B cell (primary cell): ENCODE measurements at regions not wholly inside any gene's neighbourhood (a gene's known extent, or its start where the extent isn't known, plus 50 kb on each side); places are given as distances from the start of the nearest gene placed in this dataset.

Experiments used
- ATAC-seq: fragments of 200-7000 bp; cut with Tn5 transposase; one replicate; pipeline ENCODE4 v1.10.0; 2021; ENCODE audit warnings: low read depth, mild to moderate bottlenecking, moderate number of reproducible peaks, moderate library complexity
- CTCF ChIA-PET: fragments of 350-600 bp; sonication (Branson Sonifier 250); formaldehyde crosslinking; loops from one replicate; lab custom pipeline; 2021; ENCODE audit warnings: antibody characterized with exemption, inconsistent platforms; lab: Charles Lee
- POLR2A ChIA-PET: fragments of 350-600 bp; sonication (Branson Sonifier 250); formaldehyde crosslinking; loops from one replicate; lab custom pipeline; 2021; ENCODE audit warnings: antibody characterized with exemption; lab: Charles Lee
- DNase-seq: peaks from one replicate; pipeline ENCODE4 v3.0.0; 2013
- H2AFZ ChIP-seq: 2 replicates; pipeline ENCODE4 v1.6.1; 2012; ENCODE audit warnings: mild to moderate bottlenecking, low read depth, low read length; ENCODE audit not compliant: insufficient read depth, poor library complexity, severe bottlenecking
- H3K27ac ChIP-seq, 2 donors: 1 replicate in 1 of 2; 2 replicates in 1 of 2; pipeline ENCODE4 v1.5.1; 2012 to 2013; ENCODE audit warnings: low read length in 2 of 2, mild to moderate bottlenecking in 2 of 2, moderate library complexity in 1 of 2
- H3K27me3 ChIP-seq, 4 experiments: fragments of 200-600 bp in 1 of 4; sonication (generic) in 1 of 4; replicated peaks in 1 of 4; 1 replicate in 2 of 4; 2 replicates in 2 of 4; pipeline versions ENCODE4 v1.6.1 to v1.7.0; 2013 to 2016; ENCODE audit warnings: low read length in 3 of 4, mild to moderate bottlenecking in 2 of 4, mixed read lengths in 1 of 4, moderate library complexity in 1 of 4; ENCODE audit not compliant: insufficient read depth in 4 of 4, control insufficient read depth in 3 of 4; ENCODE audit errors: control extremely low read depth in 1 of 4
- H3K36me3 ChIP-seq, 2 experiments: replicated peaks in 1 of 2; 1 replicate in 1 of 2; 2 replicates in 1 of 2; pipeline versions ENCODE4 v1.6.1 to v1.7.1; 2013; ENCODE audit warnings: low read length in 1 of 2; ENCODE audit not compliant: insufficient read depth in 2 of 2, control insufficient read depth in 1 of 2; ENCODE audit errors: control extremely low read depth in 1 of 2, extremely low read depth in 1 of 2
- H3K4me1 ChIP-seq, 2 donors: fragments of 200-600 bp in 1 of 2; sonication (generic) in 1 of 2; 1 replicate in 1 of 2; 2 replicates in 1 of 2; pipeline versions ENCODE4 v1.5.1 to v1.6.1; 2013 to 2017; ENCODE audit warnings: low read length in 2 of 2; ENCODE audit not compliant: control insufficient read depth in 2 of 2, insufficient read depth in 2 of 2
- H3K4me2 ChIP-seq: replicated peaks from 2 replicates; pipeline ENCODE3; 2012; ENCODE audit warnings: mild to moderate bottlenecking, low read depth, low read length; ENCODE audit not compliant: poor library complexity, severe bottlenecking
- H3K4me3 ChIP-seq, 5 experiments: fragments of 200-600 bp in 1 of 5; sonication (generic) in 1 of 5; 1 replicate in 3 of 5; 2 replicates in 2 of 5; pipeline versions ENCODE4 v1.5.1 to v1.7.0; 2011 to 2016; ENCODE audit warnings: low read length in 4 of 5, mild to moderate bottlenecking in 4 of 5, low read depth in 2 of 5, control low read depth in 1 of 5, moderate library complexity in 1 of 5; ENCODE audit not compliant: insufficient read depth in 1 of 5; ENCODE audit errors: control extremely low read depth in 1 of 5, extremely low read depth in 1 of 5
- H3K79me2 ChIP-seq: fragments of 200-600 bp; sonication (generic); one replicate; pipeline ENCODE4 v1.6.0; 2016; ENCODE audit warnings: low read length; ENCODE audit not compliant: control insufficient read depth, insufficient read depth
- H3K9ac ChIP-seq: fragments of 200-600 bp; sonication (generic); 2 replicates; pipeline ENCODE4 v1.6.1; 2017; ENCODE audit warnings: mild to moderate bottlenecking, low read length, moderate library complexity
- H3K9me3 ChIP-seq, 3 donors: one replicate each; pipeline versions ENCODE4 v1.6.1 to v1.7.1; 2013; ENCODE audit warnings: low read length in 2 of 3; ENCODE audit not compliant: control insufficient read depth in 2 of 3, insufficient read depth in 1 of 3; ENCODE audit errors: control extremely low read depth in 1 of 3
- H4K20me1 ChIP-seq: 2 replicates; pipeline ENCODE4 v1.6.0; 2012; ENCODE audit warnings: mild to moderate bottlenecking, low read length; ENCODE audit not compliant: insufficient read depth, control insufficient read depth, poor library complexity, severe bottlenecking
- H3K27ac Mint-ChIP-seq: one replicate; pipeline ENCODE4 v1.8.0; 2021; ENCODE audit warnings: mixed read lengths
- H3K27me3 Mint-ChIP-seq: one replicate; pipeline ENCODE4 v1.8.0; 2021; ENCODE audit warnings: mixed read lengths
- H3K4me1 Mint-ChIP-seq: one replicate; pipeline ENCODE4 v1.8.0; 2021; ENCODE audit warnings: mixed read lengths
- H3K4me3 Mint-ChIP-seq: one replicate; pipeline ENCODE4 v1.8.0; 2021; ENCODE audit warnings: mixed read lengths
- H3K9me3 Mint-ChIP-seq: one replicate; pipeline ENCODE4 v1.8.0; 2022; ENCODE audit warnings: mixed read lengths; ENCODE audit not compliant: insufficient read depth
- CTCF ChIP-seq: fragments of 200-600 bp; IDR thresholded peaks from one replicate; pipeline ENCODE4 v1.8.0; 2022; ENCODE audit warnings: antibody characterized with exemption, mild to moderate bottlenecking
- EZH2 ChIP-seq: IDR thresholded peaks from 2 replicates; pipeline ENCODE4 v1.6.1; 2012; ENCODE audit warnings: borderline replicate concordance, low read depth, mild to moderate bottlenecking, moderate library complexity, low read length; ENCODE audit not compliant: insufficient read depth, poor library complexity, severe bottlenecking
- WGBS: methylation state at CpG from one replicate; pipeline ENCODE4 v1.1.5; 2013; ENCODE audit warnings: missing lambda C conversion rate; ENCODE audit not compliant: insufficient coverage; 5-methylcytosine and 5-hydroxymethylcytosine counted together
- intact Hi-C: fragments of 100-400 bp; cut with micrococcal nuclease; formaldehyde crosslinking; loops from one replicate; pipeline ENCODE4 v1.10.0; 2022

- Histone ChIP-seq H3K36me3 (no peaks in the 10 kb centered on the region), H3K9me3 (peaks cover 0 to 3% (median 0%) of the 10 kb centered on the region in 3 donors), H3K4me1 (no peaks in the 10 kb centered on the region), H2AFZ (no peak overlapping the region), H3K4me2 (no peak overlapping the region), H4K20me1 (no peaks in the 10 kb centered on the region), H3K27me3 (no peaks in the 10 kb centered on the region), H3K79me2 (no peaks in the 10 kb centered on the region), H3K4me3 (no peak overlapping the region), H3K27ac (no peak overlapping the region), H3K9ac (no peak overlapping the region)
- no peak for DNase-seq
- no peak for TF ChIP-seq EZH2
- no peak for TF ChIP-seq CTCF
- Mint-ChIP-seq H3K9me3 (peaks cover 4% of the 10 kb centered on the region), H3K27me3 (no peaks in the 10 kb centered on the region), H3K4me3 (no peak overlapping the region), H3K27ac (no peak overlapping the region), H3K4me1 (no peaks in the 10 kb centered on the region)
- ChIA-PET POLR2A (no interaction called here), CTCF (no interaction called here)
- WGBS, result 100% methylated on average over 3 of the region's 3 CpGs
- intact Hi-C loops, result no loop called here
- ATAC-seq, result no peak
Observed at GRCh38 chr13:105307776-105308175, 1227.7 kb downstream of the EFNB2 start.

- no peak for DNase-seq
- H3K36me3 ChIP-seq, result no peaks in the 10 kb centered on the region
- CTCF ChIA-PET, result no interaction called here
- no peaks in the 10 kb centered on the region for H4K20me1 ChIP-seq
- H3K4me2 ChIP-seq, result no peak overlapping the region
- no peak overlapping the region for H2AFZ ChIP-seq
- no peaks in the 10 kb centered on the region for H3K27me3 ChIP-seq
- no peak for ATAC-seq
- no peak overlapping the region for H3K27ac ChIP-seq
- H3K9me3 ChIP-seq, result peaks cover 0 to 3% (median 0%) of the 10 kb centered on the region in 3 donors
- no peaks in the 10 kb centered on the region for H3K27me3 Mint-ChIP-seq
- H3K9ac ChIP-seq, result no peak overlapping the region
- H3K9me3 Mint-ChIP-seq, result peaks cover 4% of the 10 kb centered on the region
- H3K79me2 ChIP-seq, result no peaks in the 10 kb centered on the region
- no peak overlapping the region for H3K4me3 ChIP-seq
- no peak overlapping the region for H3K4me3 Mint-ChIP-seq
- intact Hi-C loops, result no loop called here
- H3K27ac Mint-ChIP-seq, result no peak overlapping the region
- no peak for TF ChIP-seq EZH2
- TF ChIP-seq CTCF, result no peak
- no peaks in the 10 kb centered on the region for H3K4me1 ChIP-seq
- POLR2A ChIA-PET, result no interaction called here
- H3K4me1 Mint-ChIP-seq, result no peaks in the 10 kb centered on the region
- 88% methylated on average over 7 of the region's 7 CpGs for WGBS
Observed at GRCh38 chr13:105297839-105298238, 1237.6 kb downstream of the EFNB2 start.
